Liver (tissue), 8 donors: ENCODE measurements at regions not wholly inside any gene's neighbourhood (a gene's known extent, or its start where the extent isn't known, plus 50 kb on each side); places are given as distances from the start of the nearest gene placed in this dataset.

Experiments used
- DNase-seq: peaks from one replicate; pipeline ENCODE4 v3.0.0-alpha.2; 2017; ENCODE audit warnings: low spot score
- H3K27ac ChIP-seq, 2 donors: one replicate each; pipeline ENCODE4 v1.7.0; 2013; ENCODE audit warnings: inconsistent platforms in 2 of 2, low read length in 2 of 2, control low read depth in 1 of 2, low read depth in 1 of 2, mild to moderate bottlenecking in 1 of 2
- H3K27me3 ChIP-seq, 4 donors: one replicate each; pipeline versions ENCODE4 v1.6.1 to v1.7.0; 2013; ENCODE audit warnings: low read length in 3 of 4, inconsistent platforms in 1 of 4, mild to moderate bottlenecking in 1 of 4, moderate library complexity in 1 of 4; ENCODE audit not compliant: control insufficient read depth in 4 of 4, insufficient read depth in 4 of 4
- H3K36me3 ChIP-seq, 4 donors: one replicate each; pipeline versions ENCODE4 v1.6.1 to v1.7.0; 2013; ENCODE audit warnings: low read length in 3 of 4, mild to moderate bottlenecking in 3 of 4, low read depth in 1 of 4, moderate library complexity in 1 of 4; ENCODE audit not compliant: control insufficient read depth in 4 of 4, insufficient read depth in 3 of 4
- H3K4me1 ChIP-seq, 4 donors: one replicate each; pipeline versions ENCODE4 v1.6.1 to v1.7.0; 2013; ENCODE audit warnings: low read length in 3 of 4, mild to moderate bottlenecking in 3 of 4, moderate library complexity in 1 of 4; ENCODE audit not compliant: control insufficient read depth in 4 of 4, insufficient read depth in 4 of 4
- H3K4me3 ChIP-seq, 3 donors: one replicate each; pipeline versions ENCODE4 v1.6.1 to v1.7.0; 2013; ENCODE audit warnings: low read length in 3 of 3, control low read depth in 1 of 3, low read depth in 1 of 3, mild to moderate bottlenecking in 1 of 3
- H3K9ac ChIP-seq, 2 donors: one replicate each; pipeline ENCODE4 v1.7.0; 2013; ENCODE audit warnings: low read length in 2 of 2, mild to moderate bottlenecking in 2 of 2, moderate library complexity in 2 of 2, control low read depth in 1 of 2, low read depth in 1 of 2
- H3K9me3 ChIP-seq, 4 donors: one replicate each; pipeline versions ENCODE4 v1.6.1 to v1.7.0; 2013; ENCODE audit warnings: low read length in 3 of 4; ENCODE audit not compliant: control insufficient read depth in 4 of 4
- EGR1 ChIP-seq, 2 donors: IDR thresholded peaks; 2 replicates each; pipeline ENCODE4 v1.6.1; 2016 to 2018; ENCODE audit warnings: antibody characterized with exemption in 2 of 2, low read depth in 2 of 2
- GABPA ChIP-seq, 2 donors: IDR thresholded peaks in 1 of 2; conservative IDR thresholded peaks in 1 of 2; 2 replicates each; pipeline ENCODE4 v1.6.1; 2016; ENCODE audit warnings: antibody characterized with exemption in 2 of 2, mild to moderate bottlenecking in 1 of 2, moderate library complexity in 1 of 2
- HNF4G ChIP-seq: IDR thresholded peaks from 2 replicates; pipeline ENCODE4 v1.6.1; 2016; ENCODE audit warnings: antibody characterized with exemption
- JUND ChIP-seq, 2 donors: IDR thresholded peaks; 2 replicates each; pipeline ENCODE4 v1.6.1; 2016; ENCODE audit warnings: antibody characterized with exemption in 2 of 2
- NR2F2 ChIP-seq: IDR thresholded peaks from 2 replicates; pipeline ENCODE4 v1.6.1; 2016; ENCODE audit warnings: antibody characterized with exemption
- RXRA ChIP-seq, 2 donors: IDR thresholded peaks; 2 replicates each; pipeline ENCODE4 v1.6.1; 2017 to 2018; ENCODE audit warnings: antibody characterized with exemption in 2 of 2, mild to moderate bottlenecking in 1 of 2
- TAF1 ChIP-seq: conservative IDR thresholded peaks from 2 replicates; pipeline ENCODE4 v1.6.1; 2016; ENCODE audit warnings: antibody characterized with exemption, mild to moderate bottlenecking
- WGBS: extraction: QIAGEN DNeasy Blood & Tissue Kit; methylation state at CpG from one replicate; pipeline ENCODE4 v1.1.7; 2013; 5-methylcytosine and 5-hydroxymethylcytosine counted together
- TF ChIP-seq, protein P1 (sequence below): fragments of 150-350 bp; IDR thresholded peaks from 2 replicates; pipeline ENCODE4 v1.5.1; 2017; ENCODE audit warnings: improper control_type of control experiment, low read depth, low read length; ENCODE audit not compliant: missing input control
- TF ChIP-seq, protein P2 (sequence below): IDR thresholded peaks from 2 replicates; pipeline ENCODE4 v1.6.1; 2016; ENCODE audit warnings: antibody characterized with exemption
- TF ChIP-seq, protein P3 (sequence below): IDR thresholded peaks from 2 replicates; pipeline ENCODE4 v1.6.1; 2016; ENCODE audit warnings: antibody characterized with exemption
- TF ChIP-seq, protein P4 (sequence below): IDR thresholded peaks from 2 replicates; pipeline ENCODE4 v1.6.1; 2016; ENCODE audit warnings: antibody characterized with exemption
- donor health status: healthy.
- donor health status: healthy.
- donor health status: healthy.
- donor health status: healthy.
- donor health status: healthy.

DNA sequence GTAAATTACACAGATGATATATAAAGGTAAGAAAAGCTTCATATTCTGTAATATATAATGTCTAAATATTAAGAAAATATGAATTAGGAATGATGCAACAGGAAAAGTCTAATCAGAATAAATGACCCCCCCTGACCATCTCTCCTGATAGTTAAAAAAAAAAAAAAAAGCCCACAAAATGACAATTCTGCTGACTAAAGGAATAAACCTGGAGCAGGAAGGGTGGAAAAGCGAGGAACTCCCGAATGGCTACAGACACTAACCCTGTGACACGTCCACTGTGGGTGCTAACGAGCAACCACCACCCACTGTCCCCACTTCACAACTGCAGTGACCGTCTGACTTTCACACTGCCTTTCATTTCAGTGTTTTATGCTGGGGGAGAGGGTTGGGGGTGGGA, 67.6 kb upstream of the FOXQ1 start:
- Histone ChIP-seq H3K36me3 (no peaks in the 10 kb centered on the region), H3K27me3 (no peaks in the 10 kb centered on the region), H3K27ac (no peak overlapping the region), H3K9me3 (no peaks in the 10 kb centered on the region), H3K9ac (no peak overlapping the region), H3K4me1 (no peaks in the 10 kb centered on the region), H3K4me3 (no peak overlapping the region)
- no peak for DNase-seq
- WGBS: 92% methylated on average over 5 of the region's 5 CpGs
- TF ChIP-seq, protein P1, sequence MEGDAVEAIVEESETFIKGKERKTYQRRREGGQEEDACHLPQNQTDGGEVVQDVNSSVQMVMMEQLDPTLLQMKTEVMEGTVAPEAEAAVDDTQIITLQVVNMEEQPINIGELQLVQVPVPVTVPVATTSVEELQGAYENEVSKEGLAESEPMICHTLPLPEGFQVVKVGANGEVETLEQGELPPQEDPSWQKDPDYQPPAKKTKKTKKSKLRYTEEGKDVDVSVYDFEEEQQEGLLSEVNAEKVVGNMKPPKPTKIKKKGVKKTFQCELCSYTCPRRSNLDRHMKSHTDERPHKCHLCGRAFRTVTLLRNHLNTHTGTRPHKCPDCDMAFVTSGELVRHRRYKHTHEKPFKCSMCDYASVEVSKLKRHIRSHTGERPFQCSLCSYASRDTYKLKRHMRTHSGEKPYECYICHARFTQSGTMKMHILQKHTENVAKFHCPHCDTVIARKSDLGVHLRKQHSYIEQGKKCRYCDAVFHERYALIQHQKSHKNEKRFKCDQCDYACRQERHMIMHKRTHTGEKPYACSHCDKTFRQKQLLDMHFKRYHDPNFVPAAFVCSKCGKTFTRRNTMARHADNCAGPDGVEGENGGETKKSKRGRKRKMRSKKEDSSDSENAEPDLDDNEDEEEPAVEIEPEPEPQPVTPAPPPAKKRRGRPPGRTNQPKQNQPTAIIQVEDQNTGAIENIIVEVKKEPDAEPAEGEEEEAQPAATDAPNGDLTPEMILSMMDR: no peak
- TF ChIP-seq HNF4G (no peak), NR2F2 (no peak)
- TF ChIP-seq, protein P2, sequence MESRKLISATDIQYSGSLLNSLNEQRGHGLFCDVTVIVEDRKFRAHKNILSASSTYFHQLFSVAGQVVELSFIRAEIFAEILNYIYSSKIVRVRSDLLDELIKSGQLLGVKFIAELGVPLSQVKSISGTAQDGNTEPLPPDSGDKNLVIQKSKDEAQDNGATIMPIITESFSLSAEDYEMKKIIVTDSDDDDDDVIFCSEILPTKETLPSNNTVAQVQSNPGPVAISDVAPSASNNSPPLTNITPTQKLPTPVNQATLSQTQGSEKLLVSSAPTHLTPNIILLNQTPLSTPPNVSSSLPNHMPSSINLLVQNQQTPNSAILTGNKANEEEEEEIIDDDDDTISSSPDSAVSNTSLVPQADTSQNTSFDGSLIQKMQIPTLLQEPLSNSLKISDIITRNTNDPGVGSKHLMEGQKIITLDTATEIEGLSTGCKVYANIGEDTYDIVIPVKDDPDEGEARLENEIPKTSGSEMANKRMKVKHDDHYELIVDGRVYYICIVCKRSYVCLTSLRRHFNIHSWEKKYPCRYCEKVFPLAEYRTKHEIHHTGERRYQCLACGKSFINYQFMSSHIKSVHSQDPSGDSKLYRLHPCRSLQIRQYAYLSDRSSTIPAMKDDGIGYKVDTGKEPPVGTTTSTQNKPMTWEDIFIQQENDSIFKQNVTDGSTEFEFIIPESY: no peak
- TF ChIP-seq, protein P3, sequence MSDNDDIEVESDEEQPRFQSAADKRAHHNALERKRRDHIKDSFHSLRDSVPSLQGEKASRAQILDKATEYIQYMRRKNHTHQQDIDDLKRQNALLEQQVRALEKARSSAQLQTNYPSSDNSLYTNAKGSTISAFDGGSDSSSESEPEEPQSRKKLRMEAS: no peak

DNA sequence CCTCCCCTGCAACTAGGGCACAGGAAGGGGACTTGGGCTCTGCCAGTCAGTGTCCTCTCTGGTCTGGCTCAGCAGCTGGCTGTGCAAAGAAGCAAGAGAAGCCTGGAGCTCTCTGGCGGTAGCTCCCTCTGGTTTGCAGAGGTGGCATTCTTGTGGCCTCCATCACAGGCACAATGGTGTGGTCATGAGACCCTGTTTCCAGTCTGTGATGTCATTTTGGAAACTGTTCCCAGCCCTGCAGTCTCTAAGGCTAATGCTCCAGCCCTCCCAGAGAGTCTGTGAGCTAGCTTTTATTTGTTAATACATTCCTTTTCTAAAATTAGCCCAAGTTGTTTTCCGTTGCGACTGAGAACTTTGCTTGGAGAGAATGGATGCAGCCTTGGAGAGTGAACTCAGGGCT, 69.5 kb upstream of the FOXQ1 start:
- no peak overlapping the region for H3K27ac ChIP-seq
- H3K9me3 ChIP-seq: no peaks in the 10 kb centered on the region
- WGBS: 82% methylated on average over 3 of the region's 3 CpGs

More for the DNA sequence above, 69.5 kb upstream of the FOXQ1 start:
- H3K36me3 ChIP-seq: no peaks in the 10 kb centered on the region
- no peak overlapping the region for H3K4me3 ChIP-seq
- H3K4me1 ChIP-seq: no peaks in the 10 kb centered on the region
- TF ChIP-seq, protein P1: no peak
- TF ChIP-seq RXRA (IDR thresholded peaks at IDR 0.05) (peak in 1 of 2 donors; percentile 11), EGR1 (IDR thresholded peaks at IDR 0.05; ENCODE audit: low read depth in 2 of 2) (no peak), GABPA (IDR thresholded peaks at IDR 0.05 in 1 of 2, conservative IDR thresholded peaks at IDR 0.05 in 1 of 2) (no peak), TAF1 (no peak), JUND (IDR thresholded peaks at IDR 0.05) (no peak)
- TF ChIP-seq, protein P2: no peak
- TF ChIP-seq, protein P4, sequence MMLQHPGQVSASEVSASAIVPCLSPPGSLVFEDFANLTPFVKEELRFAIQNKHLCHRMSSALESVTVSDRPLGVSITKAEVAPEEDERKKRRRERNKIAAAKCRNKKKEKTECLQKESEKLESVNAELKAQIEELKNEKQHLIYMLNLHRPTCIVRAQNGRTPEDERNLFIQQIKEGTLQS: no peak
- TF ChIP-seq, protein P3: no peak
- no peak overlapping the region for H3K9ac ChIP-seq
- DNase-seq: no peak
- H3K27me3 ChIP-seq: peaks cover 0 to 2% (median 0%) of the 10 kb centered on the region in 4 donors
